Ovary (tissue), 3 donors: ENCODE measurements at regions not wholly inside any gene's neighbourhood (a gene's known extent, or its start where the extent isn't known, plus 50 kb on each side); places are given as distances from the start of the nearest gene placed in this dataset.
"Not testable (repeated sequence)": the region's sequence is repeated elsewhere in the genome, so short reads cannot be mapped to it uniquely, and the experiment has no call there.

Source experiments
- POLR2A ChIP-seq: fragments of 450-650 bp; IDR thresholded peaks from one replicate; pipeline ENCODE4 v1.6.1; 2017; ENCODE audit warnings: antibody characterized with exemption, mild to moderate bottlenecking, moderate library complexity
- TF ChIP-seq, protein P1 (sequence below), 3 donors: fragments of 450-650 bp in 2 of 3; fragments of 200-600 bp in 1 of 3; IDR thresholded peaks; one replicate each; pipeline versions ENCODE4 v1.5.1 to v1.8.0; 2016 to 2022; ENCODE audit warnings: antibody characterized with exemption in 3 of 3, mild to moderate bottlenecking in 1 of 3
- donor health status: DM: no; HTN: no; CAD: no.

DNA sequence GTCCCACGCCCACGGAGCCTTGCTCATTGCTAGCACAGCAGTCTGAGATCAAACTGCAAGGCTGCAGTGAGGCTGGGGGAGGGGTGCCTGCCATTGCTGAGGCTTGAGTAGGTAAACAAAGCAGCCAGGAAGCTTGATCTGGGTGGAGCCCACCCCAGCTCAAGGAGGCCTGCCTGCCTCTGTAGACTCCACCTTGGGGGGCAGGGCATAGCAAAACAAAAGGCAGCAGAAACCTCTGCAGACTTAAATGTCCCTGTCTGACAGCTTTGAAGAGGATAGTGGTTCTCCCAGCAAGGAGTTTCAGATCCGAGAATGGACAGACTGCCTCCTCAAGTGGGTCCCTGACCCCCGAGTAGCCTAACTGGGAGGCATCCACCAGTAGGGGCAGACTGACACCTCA, 239.7 kb downstream of the DAD1 start:
- not testable (repeated sequence) for TF ChIP-seq POLR2A
- TF ChIP-seq, protein P1, sequence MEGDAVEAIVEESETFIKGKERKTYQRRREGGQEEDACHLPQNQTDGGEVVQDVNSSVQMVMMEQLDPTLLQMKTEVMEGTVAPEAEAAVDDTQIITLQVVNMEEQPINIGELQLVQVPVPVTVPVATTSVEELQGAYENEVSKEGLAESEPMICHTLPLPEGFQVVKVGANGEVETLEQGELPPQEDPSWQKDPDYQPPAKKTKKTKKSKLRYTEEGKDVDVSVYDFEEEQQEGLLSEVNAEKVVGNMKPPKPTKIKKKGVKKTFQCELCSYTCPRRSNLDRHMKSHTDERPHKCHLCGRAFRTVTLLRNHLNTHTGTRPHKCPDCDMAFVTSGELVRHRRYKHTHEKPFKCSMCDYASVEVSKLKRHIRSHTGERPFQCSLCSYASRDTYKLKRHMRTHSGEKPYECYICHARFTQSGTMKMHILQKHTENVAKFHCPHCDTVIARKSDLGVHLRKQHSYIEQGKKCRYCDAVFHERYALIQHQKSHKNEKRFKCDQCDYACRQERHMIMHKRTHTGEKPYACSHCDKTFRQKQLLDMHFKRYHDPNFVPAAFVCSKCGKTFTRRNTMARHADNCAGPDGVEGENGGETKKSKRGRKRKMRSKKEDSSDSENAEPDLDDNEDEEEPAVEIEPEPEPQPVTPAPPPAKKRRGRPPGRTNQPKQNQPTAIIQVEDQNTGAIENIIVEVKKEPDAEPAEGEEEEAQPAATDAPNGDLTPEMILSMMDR (IDR thresholded peaks at IDR 0.05) = not testable (repeated sequence)
